Duodenal mucosa (tissue), 2 donors: ENCODE measurements at regions not wholly inside any gene's neighbourhood (a gene's known extent, or its start where the extent isn't known, plus 50 kb on each side); places are given as distances from the start of the nearest gene placed in this dataset.

ENCODE experiments used
- H3K27ac ChIP-seq: one replicate; pipeline ENCODE4 v1.7.0; 2013; ENCODE audit warnings: low read depth, low read length
- H3K27me3 ChIP-seq, 2 donors: one replicate each; pipeline ENCODE4 v1.7.0; 2013; ENCODE audit warnings: low read length in 2 of 2, control low read depth in 1 of 2; ENCODE audit not compliant: insufficient read depth in 2 of 2, control insufficient read depth in 1 of 2
- H3K36me3 ChIP-seq, 2 donors: one replicate each; pipeline ENCODE4 v1.7.0; 2013; ENCODE audit warnings: low read length in 2 of 2, control low read depth in 1 of 2; ENCODE audit not compliant: insufficient read depth in 2 of 2, control insufficient read depth in 1 of 2
- H3K4me1 ChIP-seq, 2 donors: one replicate each; pipeline ENCODE4 v1.7.0; 2013; ENCODE audit warnings: low read length in 2 of 2, control low read depth in 1 of 2; ENCODE audit not compliant: insufficient read depth in 2 of 2, control insufficient read depth in 1 of 2
- H3K4me3 ChIP-seq, 2 donors: one replicate each; pipeline ENCODE4 v1.7.0; 2013; ENCODE audit warnings: low read length in 2 of 2, low read depth in 1 of 2
- H3K9ac ChIP-seq, 2 donors: one replicate each; pipeline ENCODE4 v1.7.0; 2013; ENCODE audit warnings: low read length in 2 of 2, low read depth in 1 of 2
- H3K9me3 ChIP-seq, 2 donors: one replicate each; pipeline ENCODE4 v1.7.0; 2013; ENCODE audit warnings: low read length in 2 of 2, control low read depth in 1 of 2; ENCODE audit not compliant: control insufficient read depth in 1 of 2

GRCh38 chr2:217445723-217446122 is 557.1 kb downstream of the TNS1 start:
- H3K4me1 ChIP-seq = no peaks in the 10 kb centered on the region
- no peaks in the 10 kb centered on the region for H3K9me3 ChIP-seq
- no peak overlapping the region for H3K9ac ChIP-seq
- H3K27ac ChIP-seq = no peak overlapping the region
- H3K4me3 ChIP-seq = no peak overlapping the region
- no peaks in the 10 kb centered on the region for H3K36me3 ChIP-seq
- no peaks in the 10 kb centered on the region for H3K27me3 ChIP-seq

- no peak overlapping the region for H3K27ac ChIP-seq
- no peak overlapping the region for H3K9ac ChIP-seq
- H3K9me3 ChIP-seq = no peaks in the 10 kb centered on the region
- no peaks in the 10 kb centered on the region for H3K4me1 ChIP-seq
- H3K36me3 ChIP-seq = no peaks in the 10 kb centered on the region
- no peaks in the 10 kb centered on the region for H3K27me3 ChIP-seq
- no peak overlapping the region for H3K4me3 ChIP-seq
Measured at GRCh38 chr2:217444932-217445331, 557.9 kb downstream of the TNS1 start.

GRCh38 chr2:217444509-217444908 is 558.3 kb downstream of the TNS1 start:
- Histone ChIP-seq H3K4me1 (no peaks in the 10 kb centered on the region), H3K27me3 (no peaks in the 10 kb centered on the region), H3K9me3 (no peaks in the 10 kb centered on the region), H3K27ac (no peak overlapping the region), H3K36me3 (no peaks in the 10 kb centered on the region), H3K4me3 (no peak overlapping the region), H3K9ac (no peak overlapping the region)

GRCh38 chr2:217443601-217444000 is 559.2 kb downstream of the TNS1 start:
- Histone ChIP-seq H3K4me3 (no peak overlapping the region), H3K9me3 (no peaks in the 10 kb centered on the region), H3K36me3 (no peaks in the 10 kb centered on the region), H3K4me1 (no peaks in the 10 kb centered on the region), H3K9ac (no peak overlapping the region), H3K27me3 (no peaks in the 10 kb centered on the region), H3K27ac (no peak overlapping the region)

DNA sequence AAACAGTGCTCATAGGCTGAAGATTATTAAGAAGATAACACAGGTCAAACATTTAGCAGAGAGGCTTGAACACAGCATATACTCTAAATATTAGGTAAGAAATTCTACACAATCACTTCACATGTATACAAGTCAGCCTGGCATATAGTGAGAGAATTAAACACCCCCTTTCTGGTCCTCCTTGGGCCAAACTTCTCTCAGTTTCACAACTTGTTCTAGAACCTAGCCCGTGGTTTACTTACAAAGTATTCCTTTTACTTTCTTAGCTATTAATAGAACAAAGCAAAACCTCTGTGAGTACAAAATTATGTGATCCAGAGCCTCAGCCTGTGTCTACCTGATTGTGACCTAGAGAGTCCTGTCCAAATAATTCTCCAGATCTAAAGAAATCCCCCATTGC is 562.8 kb downstream of the TNS1 start:
- Histone ChIP-seq H3K36me3 (no peaks in the 10 kb centered on the region), H3K27me3 (no peaks in the 10 kb centered on the region), H3K9me3 (no peaks in the 10 kb centered on the region), H3K4me1 (peaks cover 10 to 17% of the 10 kb centered on the region in 2 donors), H3K4me3 (no peak overlapping the region), H3K27ac (no peak overlapping the region), H3K9ac (no peak overlapping the region)

DNA sequence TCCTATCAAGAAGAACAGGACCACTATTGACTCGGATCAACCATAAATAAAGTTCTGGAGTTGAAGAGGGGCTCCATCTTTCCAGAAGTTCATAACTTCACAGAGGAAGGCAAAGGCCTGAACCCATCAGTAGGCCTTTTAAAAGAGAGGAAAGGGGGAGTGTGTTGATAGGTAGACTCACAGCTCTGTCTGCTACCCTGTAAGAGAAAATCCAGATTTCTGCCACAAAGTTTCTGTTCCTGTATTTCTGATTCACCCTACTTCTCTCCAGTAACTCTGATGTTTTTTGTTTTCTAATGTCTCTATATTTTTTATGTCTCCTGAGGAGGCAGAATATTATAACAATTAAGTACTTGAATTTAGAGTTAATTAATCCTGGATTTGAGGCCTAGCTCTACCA is 564.0 kb downstream of the TNS1 start:
- Histone ChIP-seq H3K9ac (no peak overlapping the region), H3K4me1 (peaks cover 19 to 23% of the 10 kb centered on the region in 2 donors), H3K9me3 (no peaks in the 10 kb centered on the region), H3K4me3 (no peak overlapping the region), H3K27ac (no peak overlapping the region), H3K27me3 (no peaks in the 10 kb centered on the region), H3K36me3 (no peaks in the 10 kb centered on the region)

GRCh38 chr2:217438136-217438535 is 564.7 kb downstream of the TNS1 start:
- Histone ChIP-seq H3K4me1 (peaks cover 21 to 23% of the 10 kb centered on the region in 2 donors), H3K27me3 (no peaks in the 10 kb centered on the region), H3K9me3 (no peaks in the 10 kb centered on the region), H3K36me3 (no peaks in the 10 kb centered on the region), H3K9ac (no peak overlapping the region), H3K4me3 (no peak overlapping the region), H3K27ac (no peak overlapping the region)

GRCh38 chr2:217437290-217437870 is 565.4 kb downstream of the TNS1 start:
- H3K4me1 ChIP-seq = peaks cover 21 to 23% of the 10 kb centered on the region in 2 donors
- H3K27ac ChIP-seq = no peak overlapping the region

GRCh38 chr2:217436386-217436785 is 566.4 kb downstream of the TNS1 start:
- no peak overlapping the region for H3K27ac ChIP-seq

More at GRCh38 chr2:217437290-217437870, 565.4 kb downstream of the TNS1 start:
- no peak overlapping the region for H3K9ac ChIP-seq
- H3K9me3 ChIP-seq = no peaks in the 10 kb centered on the region
- no peaks in the 10 kb centered on the region for H3K36me3 ChIP-seq
- no peak overlapping the region for H3K4me3 ChIP-seq
- H3K27me3 ChIP-seq = no peaks in the 10 kb centered on the region

GRCh38 chr2:217434180-217434975 is 568.4 kb downstream of the TNS1 start:
- Histone ChIP-seq H3K36me3 (no peaks in the 10 kb centered on the region), H3K27ac (no peak overlapping the region), H3K9me3 (no peaks in the 10 kb centered on the region), H3K27me3 (no peaks in the 10 kb centered on the region), H3K9ac (no peak overlapping the region), H3K4me1 (peaks cover 21 to 23% of the 10 kb centered on the region in 2 donors), H3K4me3 (no peak overlapping the region)

More at GRCh38 chr2:217436386-217436785, 566.4 kb downstream of the TNS1 start:
- Histone ChIP-seq H3K27me3 (no peaks in the 10 kb centered on the region), H3K4me1 (peaks cover 21 to 23% of the 10 kb centered on the region in 2 donors), H3K36me3 (no peaks in the 10 kb centered on the region), H3K4me3 (no peak overlapping the region), H3K9me3 (no peaks in the 10 kb centered on the region), H3K9ac (no peak overlapping the region)
